ENCODE measurements at regions not wholly inside any gene's neighbourhood (a gene's known extent, or its start where the extent isn't known, plus 50 kb on each side); places are given as distances from the start of the nearest gene placed in this dataset.

GRCh38 chr20:19812056-19812455 is 54.0 kb downstream of the RIN2 start:
- TF ChIP-seq REST (IDR thresholded peaks at IDR 0.05; ENCODE audit: insufficient replicate concordance, low read depth) (no peak), GABPA (IDR thresholded peaks at IDR 0.05; ENCODE audit: low read depth) (no peak), CTCF (IDR thresholded peaks at IDR 0.05; ENCODE audit: insufficient read depth, low read length) (no peak)
- H3K4me3 ChIP-seq (replicated peaks; ENCODE audit: insufficient read depth, low read length), result no peak overlapping the region
- H3K27ac ChIP-seq (replicated peaks), result no peak overlapping the region
- peaks cover 6% of the 10 kb centered on the region for H3K27me3 ChIP-seq (ENCODE audit: insufficient read depth, poor library complexity, severe bottlenecking)
- no peak for DNase-seq (ENCODE audit: low read depth in 1 of 2, low spot score in 1 of 2)

- DNase-seq (ENCODE audit: low read depth in 1 of 2, low spot score in 1 of 2), result no peak
- no peak for TF ChIP-seq SPI1 (IDR thresholded peaks at IDR 0.05; ENCODE audit: borderline replicate concordance, low read depth)
- no peak for TF ChIP-seq POLR2AphosphoS5 (IDR thresholded peaks at IDR 0.05; ENCODE audit: low read depth)
- no peak for TF ChIP-seq REST (IDR thresholded peaks at IDR 0.05; ENCODE audit: insufficient replicate concordance, low read depth)
- TF ChIP-seq CTCF (IDR thresholded peaks at IDR 0.05; ENCODE audit: insufficient read depth, low read length), result no peak
- TF ChIP-seq GABPA (IDR thresholded peaks at IDR 0.05; ENCODE audit: low read depth), result no peak
- Histone ChIP-seq H3K4me3 (replicated peaks; ENCODE audit: insufficient read depth, low read length) (no peak overlapping the region), H3K27ac (replicated peaks) (no peak overlapping the region), H3K27me3 (ENCODE audit: insufficient read depth, poor library complexity, severe bottlenecking) (peaks cover 6% of the 10 kb centered on the region)
Measured at GRCh38 chr20:19812696-19813095, 54.6 kb downstream of the RIN2 start.

GRCh38 chr20:19813846-19814640 is 56.0 kb downstream of the RIN2 start:
- Histone ChIP-seq H3K27me3 (ENCODE audit: insufficient read depth, poor library complexity, severe bottlenecking) (peaks cover 6% of the 10 kb centered on the region), H3K4me3 (replicated peaks; ENCODE audit: insufficient read depth, low read length) (no peak overlapping the region), H3K27ac (replicated peaks) (no peak overlapping the region)
- TF ChIP-seq GABPA (IDR thresholded peaks at IDR 0.05; ENCODE audit: low read depth), result no peak
- TF ChIP-seq POLR2AphosphoS5 (IDR thresholded peaks at IDR 0.05; ENCODE audit: low read depth), result no peak
- TF ChIP-seq CTCF (IDR thresholded peaks at IDR 0.05; ENCODE audit: insufficient read depth, low read length), result no peak
- no peak for TF ChIP-seq SPI1 (IDR thresholded peaks at IDR 0.05; ENCODE audit: borderline replicate concordance, low read depth)
- TF ChIP-seq REST (IDR thresholded peaks at IDR 0.05; ENCODE audit: insufficient replicate concordance, low read depth), result no peak
- no peak for DNase-seq (ENCODE audit: low read depth in 1 of 2, low spot score in 1 of 2)
